Ascending aorta (tissue), 2 donors: ENCODE measurements at regions not wholly inside any gene's neighbourhood (a gene's known extent, or its start where the extent isn't known, plus 50 kb on each side); places are given as distances from the start of the nearest gene placed in this dataset.

ENCODE experiments used
- DNase-seq, 2 donors: peaks; one replicate each; pipeline ENCODE4 v3.0.0-alpha.2; 2019; ENCODE audit warnings: low spot score in 2 of 2
- H3K27ac ChIP-seq, 2 donors: fragments of 200-600 bp; sonication (generic); one replicate each; pipeline ENCODE4 v1.5.1; 2016 to 2017; ENCODE audit warnings: mild to moderate bottlenecking in 1 of 2
- H3K27me3 ChIP-seq: fragments of 200-600 bp; sonication (generic); one replicate; pipeline ENCODE4 v1.5.1; 2017
- H3K36me3 ChIP-seq, 2 donors: fragments of 200-600 bp; sonication (generic); one replicate each; pipeline ENCODE4 v1.5.1; 2016
- H3K4me1 ChIP-seq, 2 donors: fragments of 200-600 bp; sonication (generic); one replicate each; pipeline ENCODE4 v1.5.1; 2016 to 2017; ENCODE audit warnings: mild to moderate bottlenecking in 1 of 2
- H3K4me3 ChIP-seq, 2 donors: fragments of 200-600 bp; sonication (generic); one replicate each; pipeline ENCODE4 v1.5.1; 2016 to 2017; ENCODE audit warnings: mild to moderate bottlenecking in 1 of 2
- H3K9me3 ChIP-seq, 2 donors: fragments of 200-600 bp; sonication (generic); one replicate each; pipeline ENCODE4 v1.5.1; 2016
- CTCF ChIP-seq, 3 experiments: fragments of 200-600 bp in 2 of 3; fragments of 450-650 bp in 1 of 3; sonication (generic) in 2 of 3; IDR thresholded peaks; one replicate each; pipeline ENCODE4 v1.5.1; 2016 to 2019; ENCODE audit warnings: antibody characterized with exemption in 3 of 3, mild to moderate bottlenecking in 1 of 3, moderate library complexity in 1 of 3
- intact Hi-C: fragments of 100-400 bp; cut with DNase I; formaldehyde crosslinking; loops from one replicate; pipeline ENCODE4 v1.15.1; 2023

DNA sequence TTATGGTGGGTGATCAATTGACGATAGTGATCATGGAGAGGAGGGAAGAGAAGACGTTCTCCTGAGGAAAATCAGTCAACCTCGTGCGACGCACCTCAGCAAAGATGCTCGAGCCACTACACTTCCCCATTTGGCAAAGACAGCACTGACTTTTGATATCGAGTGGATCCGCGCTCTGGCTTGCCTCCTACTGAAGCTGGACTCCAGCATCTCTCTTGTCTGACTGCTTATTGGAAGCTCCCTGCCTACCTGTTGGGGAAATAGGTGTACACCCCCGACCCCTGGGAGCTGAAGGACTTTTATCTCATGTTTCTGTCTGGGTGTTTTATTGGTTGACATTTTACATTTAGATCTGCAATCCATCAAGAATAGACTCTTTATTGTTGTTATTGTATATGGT lies 476.8 kb upstream of the B3GAT1 start:
- Histone ChIP-seq H3K4me1 (no peaks in the 10 kb centered on the region), H3K27ac (no peak overlapping the region), H3K27me3 (no peaks in the 10 kb centered on the region), H3K36me3 (no peaks in the 10 kb centered on the region), H3K9me3 (no peaks in the 10 kb centered on the region), H3K4me3 (no peak overlapping the region)
- no peak for TF ChIP-seq CTCF (IDR thresholded peaks at IDR 0.05)
- intact Hi-C loops, result no loop called here
- no peak for DNase-seq

- intact Hi-C loops, result no loop called here
- TF ChIP-seq CTCF (IDR thresholded peaks at IDR 0.05), result no peak
Measured at GRCh38 chr11:134887896-134888295, 475.9 kb upstream of the B3GAT1 start.

DNA sequence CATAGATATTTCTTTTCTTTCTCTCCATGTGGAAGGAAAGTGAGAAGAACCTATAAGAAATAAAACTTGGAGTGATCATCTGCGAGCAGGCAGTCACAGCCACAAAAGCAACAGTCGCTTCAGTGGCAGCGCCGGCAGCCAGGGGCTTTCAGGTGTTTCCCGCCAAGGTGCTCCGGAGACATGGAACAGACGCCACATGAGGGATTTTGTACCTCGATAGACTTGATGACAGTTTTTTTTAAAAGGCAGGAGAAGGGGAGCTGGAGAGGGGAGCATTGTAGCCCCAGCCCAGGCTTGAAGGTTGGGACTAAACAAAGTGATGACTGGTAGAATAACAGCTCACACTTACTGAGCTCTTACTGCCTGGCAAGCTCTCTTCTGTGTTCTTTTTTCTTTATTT lies 471.4 kb upstream of the B3GAT1 start:
- intact Hi-C loops, result no loop called here
- no peak overlapping the region for H3K4me3 ChIP-seq
- no peaks in the 10 kb centered on the region for H3K4me1 ChIP-seq
- no peak overlapping the region for H3K27ac ChIP-seq
- DNase-seq, result no peak
- TF ChIP-seq CTCF (IDR thresholded peaks at IDR 0.05), result no peak
- no peaks in the 10 kb centered on the region for H3K36me3 ChIP-seq
- H3K9me3 ChIP-seq, result no peaks in the 10 kb centered on the region
- no peaks in the 10 kb centered on the region for H3K27me3 ChIP-seq

More at GRCh38 chr11:134887896-134888295, 475.9 kb upstream of the B3GAT1 start:
- no peak overlapping the region for H3K4me3 ChIP-seq
- no peak for DNase-seq
- no peaks in the 10 kb centered on the region for H3K4me1 ChIP-seq
- H3K9me3 ChIP-seq, result no peaks in the 10 kb centered on the region
- H3K27ac ChIP-seq, result no peak overlapping the region
- no peaks in the 10 kb centered on the region for H3K36me3 ChIP-seq
- no peaks in the 10 kb centered on the region for H3K27me3 ChIP-seq

GRCh38 chr11:134882671-134883297 lies 470.7 kb upstream of the B3GAT1 start:
- TF ChIP-seq CTCF (IDR thresholded peaks at IDR 0.05), result no peak
- H3K4me1 ChIP-seq, result no peaks in the 10 kb centered on the region
- no peak overlapping the region for H3K4me3 ChIP-seq
- no peak for DNase-seq
- H3K27ac ChIP-seq, result no peak overlapping the region
- no peaks in the 10 kb centered on the region for H3K27me3 ChIP-seq
- no peaks in the 10 kb centered on the region for H3K9me3 ChIP-seq
- H3K36me3 ChIP-seq, result no peaks in the 10 kb centered on the region
- intact Hi-C loops, result no loop called here

- Histone ChIP-seq H3K9me3 (no peaks in the 10 kb centered on the region), H3K27ac (no peak overlapping the region), H3K4me1 (no peaks in the 10 kb centered on the region), H3K4me3 (no peak overlapping the region), H3K27me3 (no peaks in the 10 kb centered on the region), H3K36me3 (no peaks in the 10 kb centered on the region)
- TF ChIP-seq CTCF (IDR thresholded peaks at IDR 0.05), result no peak
- DNase-seq, result no peak
- intact Hi-C loops, result no loop called here
Measured at GRCh38 chr11:134882141-134882540, 470.1 kb upstream of the B3GAT1 start.

- H3K4me3 ChIP-seq, result no peak overlapping the region
- H3K27me3 ChIP-seq, result no peaks in the 10 kb centered on the region
- H3K4me1 ChIP-seq, result no peaks in the 10 kb centered on the region
- intact Hi-C loops, result no loop called here
- H3K36me3 ChIP-seq, result no peaks in the 10 kb centered on the region
- no peak for TF ChIP-seq CTCF (IDR thresholded peaks at IDR 0.05)
- DNase-seq, result no peak
- no peak overlapping the region for H3K27ac ChIP-seq
- no peaks in the 10 kb centered on the region for H3K9me3 ChIP-seq
Measured at GRCh38 chr11:134880788-134881187, 468.7 kb upstream of the B3GAT1 start.
